HepG2 (cell line): ENCODE measurements at regions not wholly inside any gene's neighbourhood (a gene's known extent, or its start where the extent isn't known, plus 50 kb on each side); places are given as distances from the start of the nearest gene placed in this dataset.

Experiments used
- AGO2 ChIP-seq: fragments of 200-400 bp; formaldehyde crosslinking; optimal IDR thresholded peaks from 2 replicates; pipeline ENCODE3; 2017; ENCODE audit warnings: mild to moderate bottlenecking, low read depth, low read length, moderate library complexity
- ARID4A ChIP-seq: sonication (generic); formaldehyde crosslinking; IDR thresholded peaks from 2 replicates; pipeline ENCODE4 v1.5.0; 2020; ENCODE audit warnings: mild to moderate bottlenecking, missing genetic modification reagents, borderline replicate concordance
- ARNT2 ChIP-seq: sonication (generic); formaldehyde crosslinking; IDR thresholded peaks from 2 replicates; pipeline ENCODE4 v1.8.0; 2022; ENCODE audit warnings: mild to moderate bottlenecking, low read depth, missing genetic modification reagents, moderate library complexity
- CREM ChIP-seq, 2 experiments: sonication (generic) in 1 of 2; formaldehyde crosslinking in 1 of 2; IDR thresholded peaks; 2 replicates each; pipeline versions ENCODE4 v1.4.0 to v1.6.1; 2016 to 2020; ENCODE audit warnings: antibody characterized with exemption in 1 of 2, mild to moderate bottlenecking in 1 of 2, missing genetic modification reagents in 1 of 2
- CTCF ChIP-seq: sonication (generic); formaldehyde crosslinking; IDR thresholded peaks from 2 replicates; pipeline ENCODE4 v1.5.0; 2020; ENCODE audit warnings: mild to moderate bottlenecking, missing genetic modification reagents, moderate library complexity
- DBP ChIP-seq: sonication (generic); formaldehyde crosslinking; IDR thresholded peaks from 2 replicates; pipeline ENCODE4 v1.4.0; 2020; ENCODE audit warnings: missing genetic modification reagents; ENCODE audit errors: not compliant biosample characterization
- GRHL1 ChIP-seq: sonication (generic); formaldehyde crosslinking; conservative IDR thresholded peaks from 2 replicates; pipeline ENCODE4 v1.8.0; 2022; ENCODE audit warnings: missing genetic modification reagents
- HNF1B ChIP-seq: sonication (generic); formaldehyde crosslinking; IDR thresholded peaks from 2 replicates; pipeline ENCODE4 v1.5.1; 2020; ENCODE audit warnings: mild to moderate bottlenecking, moderate library complexity, missing genetic modification reagents
- MAFK ChIP-seq, 2 experiments: IDR thresholded peaks in 1 of 2; conservative IDR thresholded peaks in 1 of 2; 2 replicates each; pipeline ENCODE4 v1.6.1; 2011; ENCODE audit warnings: improper control_type of control experiment in 2 of 2, low read length in 2 of 2
- MTF1 ChIP-seq: sonication (generic); formaldehyde crosslinking; IDR thresholded peaks from 2 replicates; pipeline ENCODE4 v1.5.0; 2020; ENCODE audit warnings: missing genetic modification reagents
- RBM39 ChIP-seq: fragments of 200-400 bp; formaldehyde crosslinking; IDR thresholded peaks from one replicate; pipeline ENCODE4 v1.6.1; 2018; ENCODE audit warnings: antibody characterized with exemption, mild to moderate bottlenecking, low read depth, low read length; ENCODE audit not compliant: poor library complexity, severe bottlenecking
- SNAI1 ChIP-seq: sonication (generic); formaldehyde crosslinking; IDR thresholded peaks from 2 replicates; pipeline ENCODE4 v1.5.0; 2020; ENCODE audit warnings: mild to moderate bottlenecking, missing genetic modification reagents, borderline replicate concordance
- THRA ChIP-seq: sonication (generic); formaldehyde crosslinking; IDR thresholded peaks from 2 replicates; pipeline ENCODE4 v1.4.0; 2020; ENCODE audit warnings: missing genetic modification reagents, borderline replicate concordance
- ZNF792 ChIP-seq: IDR thresholded peaks from 2 replicates; pipeline ENCODE4 v1.6.1; 2016

GRCh38 chr4:15149839-15150592, 147.7 kb downstream of the CPEB2 start (continued):
- peak; percentile 55; the same call in 1 of the 2 replicates for TF ChIP-seq ARID4A (CRISPR knock-in tag)
- TF ChIP-seq SNAI1 (CRISPR knock-in tag) = no peak
- 0 out of 2 replicates have a peak, but pooled peaks have one; percentile 17 for TF ChIP-seq CTCF (CRISPR knock-in tag)
- peak; percentile 75 for TF ChIP-seq RBM39
- peak; percentile 97 for TF ChIP-seq THRA
- TF ChIP-seq HNF1B = no peak
- TF ChIP-seq MAFK (conservative IDR thresholded peaks at IDR 0.05 in 1 of 2, IDR thresholded peaks at IDR 0.05 in 1 of 2; ENCODE audit: low read length in 2 of 2) = peak; percentile 99 to 100
- TF ChIP-seq CREM (IDR thresholded peaks at IDR 0.05) = peak; percentile 45; the same call in 1 of the 2 replicates
- TF ChIP-seq CREM (CRISPR knock-in tag; IDR thresholded peaks at IDR 0.05) = no peak
- TF ChIP-seq ZNF792 (CRISPR knock-in tag) = peak; percentile 29; the same call in 1 of the 2 replicates
- no peak for TF ChIP-seq ARNT2 (CRISPR knock-in tag)
- TF ChIP-seq DBP (CRISPR knock-in tag) = no peak
- TF ChIP-seq GRHL1 (CRISPR knock-in tag) = no peak
- no peak for TF ChIP-seq AGO2
- no peak for TF ChIP-seq MTF1 (CRISPR knock-in tag)
